HG02884 (cell line): ENCODE measurements at regions not wholly inside any gene's neighbourhood (a gene's known extent, or its start where the extent isn't known, plus 50 kb on each side); places are given as distances from the start of the nearest gene placed in this dataset.
A peak's percentile ranks its signal among the peaks of the same experiment; 100 is the strongest.
"Not testable (repeated sequence)": the region's sequence is repeated elsewhere in the genome, so short reads cannot be mapped to it uniquely, and the experiment has no call there.

Experiments
- ATAC-seq: cut with Tn5 transposase; IDR thresholded peaks from one replicate; pipeline ENCODE4 v1.9.1; 2021; ENCODE audit warnings: mild to moderate bottlenecking, moderate library complexity; ENCODE audit not compliant: unreplicated experiment

DNA sequence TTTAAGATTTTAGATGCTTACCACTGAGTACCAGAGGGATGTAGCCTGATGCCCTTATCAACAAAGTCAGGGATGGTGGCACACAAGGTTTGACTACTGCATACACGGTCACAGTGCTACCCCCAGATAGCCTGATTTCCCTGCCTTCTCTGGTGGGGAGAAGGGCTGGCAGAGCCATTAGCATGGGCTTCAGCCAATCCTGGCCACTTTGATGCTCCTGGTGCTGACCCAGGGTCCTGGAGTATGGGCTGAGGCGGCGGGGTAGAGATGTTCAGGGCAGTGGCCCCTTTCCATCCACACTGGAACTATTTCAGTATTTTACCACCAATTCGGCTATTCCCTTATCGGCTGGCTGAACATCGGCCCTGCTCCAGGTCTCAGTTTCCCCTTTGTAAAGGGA, 83.2 kb downstream of the POTEB3 start:
- not testable (repeated sequence) for ATAC-seq

DNA sequence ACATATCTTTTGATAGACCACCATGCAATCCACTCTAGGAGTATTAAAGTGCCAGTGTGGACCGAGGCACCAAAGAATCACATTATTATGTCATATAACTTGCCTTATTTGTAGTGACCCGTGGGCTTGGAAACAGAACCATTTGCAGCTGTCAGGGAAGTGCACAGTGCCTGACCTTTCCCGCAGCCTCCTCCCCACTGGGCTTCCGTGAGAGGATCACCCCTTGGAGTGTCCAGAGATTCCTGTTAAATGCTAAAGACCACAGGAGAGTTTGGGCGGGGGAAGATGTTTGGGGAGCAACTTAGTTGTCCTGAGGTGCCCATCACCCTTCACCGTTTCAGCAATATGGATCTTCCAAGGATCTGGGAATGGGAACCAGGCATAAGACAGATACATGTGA, 84.4 kb downstream of the POTEB3 start:
- not testable (repeated sequence) for ATAC-seq

DNA sequence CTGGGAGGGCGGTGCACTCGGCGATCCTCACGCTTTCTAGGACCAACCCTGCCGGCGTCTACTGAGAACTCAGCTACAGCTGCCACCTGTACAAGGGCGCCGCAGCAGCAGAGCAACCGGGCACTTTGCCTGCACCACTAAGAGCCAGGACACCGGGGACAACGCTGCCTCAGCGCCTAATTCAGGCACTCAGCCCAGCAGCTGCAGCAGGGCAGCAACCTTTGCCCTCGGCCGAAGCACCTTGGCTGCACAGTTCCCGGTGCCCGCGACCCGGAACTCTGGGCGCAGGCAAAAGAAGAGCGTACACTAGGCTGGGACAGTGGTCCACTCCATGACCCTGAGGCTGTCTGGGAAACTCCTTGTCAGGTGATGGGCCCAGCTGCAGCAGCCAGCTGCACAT, 85.7 kb downstream of the POTEB3 start:
- ATAC-seq, result not testable (repeated sequence)

DNA sequence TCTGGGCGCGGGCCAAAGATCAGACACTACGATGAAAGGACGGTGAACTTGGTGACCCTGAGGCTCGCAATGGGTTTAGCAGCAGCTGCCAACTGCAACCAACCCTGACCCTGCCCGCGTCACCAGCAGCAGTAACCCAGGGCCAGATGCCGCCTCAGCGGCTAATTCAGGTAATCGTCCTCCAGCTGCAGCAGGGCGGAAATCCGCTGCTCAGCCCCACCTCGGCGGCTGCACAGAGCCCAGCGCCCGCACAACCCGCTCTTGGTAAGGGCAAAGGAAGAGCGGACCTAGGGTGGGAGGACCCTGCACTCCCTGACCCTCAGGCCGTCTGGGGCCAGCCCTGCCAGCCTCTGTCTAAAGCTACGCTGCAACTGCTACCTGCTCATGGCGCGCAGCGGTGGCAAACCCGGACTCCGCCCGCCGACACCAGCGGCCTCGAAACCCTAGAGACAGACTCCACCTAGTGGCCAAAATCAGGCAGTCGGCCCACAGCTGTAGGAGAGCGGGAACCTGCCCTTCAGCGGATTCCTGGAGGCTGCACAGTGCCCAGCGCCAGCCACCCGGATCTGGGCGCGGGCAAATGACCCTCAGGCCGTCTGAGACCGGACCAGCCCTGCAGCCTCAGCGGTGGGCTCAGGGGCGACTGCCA, 87.5 kb downstream of the POTEB3 start:
- ATAC-seq, result not testable (repeated sequence)

DNA sequence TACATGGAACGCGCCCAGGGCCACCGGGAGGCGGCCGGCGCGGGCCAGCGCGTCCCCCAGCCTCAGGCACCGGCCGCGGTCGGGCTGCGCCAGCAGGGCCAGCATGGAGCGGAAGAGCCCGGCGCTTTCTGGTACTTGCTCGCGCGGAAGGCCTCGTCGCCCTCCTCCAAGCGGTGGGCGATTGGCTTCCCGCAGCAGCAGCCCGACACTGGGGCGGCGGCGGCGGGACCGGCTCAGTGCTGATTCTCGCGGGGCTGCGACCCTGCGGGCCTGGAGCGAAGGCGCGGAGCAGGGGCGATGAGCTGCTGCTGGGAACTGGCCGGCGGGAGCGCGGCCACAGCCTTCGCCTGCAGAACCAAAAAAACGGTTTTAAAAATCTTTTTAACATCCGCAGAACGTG, 95.3 kb downstream of the POTEB3 start:
- ATAC-seq, result not testable (repeated sequence)

DNA sequence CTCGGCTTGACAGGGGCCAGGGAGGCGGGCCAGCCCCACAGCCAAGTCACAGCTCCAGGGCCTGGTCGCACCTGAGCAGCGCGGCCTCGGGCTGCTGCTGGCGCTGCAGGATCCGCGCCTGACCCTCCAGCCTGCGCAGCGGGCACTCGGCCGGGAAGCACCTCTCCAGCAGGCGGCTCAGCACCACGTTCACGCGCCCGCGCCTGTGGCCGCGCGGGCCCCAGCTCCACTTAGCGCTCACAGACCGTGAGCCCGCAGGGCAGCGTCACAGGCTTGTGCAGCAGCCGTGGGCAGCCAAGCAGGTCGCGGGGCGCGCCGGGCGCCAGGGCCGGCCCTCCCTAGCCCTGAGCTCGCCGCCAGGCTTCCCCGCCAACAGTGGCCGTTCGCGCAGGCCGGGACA, 95.8 kb downstream of the POTEB3 start:
- ATAC-seq, result not testable (repeated sequence)

DNA sequence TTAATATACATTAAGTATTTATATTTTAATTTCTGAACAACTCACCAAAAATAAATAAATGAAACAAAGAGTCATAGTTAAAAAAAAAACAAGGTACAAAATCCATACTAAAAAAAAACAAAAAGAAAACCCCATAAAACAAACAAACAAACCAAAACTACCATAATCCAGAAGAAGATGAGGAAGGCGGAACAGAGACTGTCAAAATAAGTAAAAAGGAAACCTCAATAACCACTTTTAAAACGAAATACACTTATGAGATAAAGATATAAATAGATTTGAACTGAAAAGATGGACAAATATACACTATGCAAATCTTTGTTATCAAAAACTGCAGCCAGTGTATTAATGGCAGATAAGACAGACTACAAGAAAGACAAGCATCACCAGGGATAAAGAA, 103.3 kb downstream of the POTEB3 start:
- ATAC-seq, result not testable (repeated sequence)

DNA sequence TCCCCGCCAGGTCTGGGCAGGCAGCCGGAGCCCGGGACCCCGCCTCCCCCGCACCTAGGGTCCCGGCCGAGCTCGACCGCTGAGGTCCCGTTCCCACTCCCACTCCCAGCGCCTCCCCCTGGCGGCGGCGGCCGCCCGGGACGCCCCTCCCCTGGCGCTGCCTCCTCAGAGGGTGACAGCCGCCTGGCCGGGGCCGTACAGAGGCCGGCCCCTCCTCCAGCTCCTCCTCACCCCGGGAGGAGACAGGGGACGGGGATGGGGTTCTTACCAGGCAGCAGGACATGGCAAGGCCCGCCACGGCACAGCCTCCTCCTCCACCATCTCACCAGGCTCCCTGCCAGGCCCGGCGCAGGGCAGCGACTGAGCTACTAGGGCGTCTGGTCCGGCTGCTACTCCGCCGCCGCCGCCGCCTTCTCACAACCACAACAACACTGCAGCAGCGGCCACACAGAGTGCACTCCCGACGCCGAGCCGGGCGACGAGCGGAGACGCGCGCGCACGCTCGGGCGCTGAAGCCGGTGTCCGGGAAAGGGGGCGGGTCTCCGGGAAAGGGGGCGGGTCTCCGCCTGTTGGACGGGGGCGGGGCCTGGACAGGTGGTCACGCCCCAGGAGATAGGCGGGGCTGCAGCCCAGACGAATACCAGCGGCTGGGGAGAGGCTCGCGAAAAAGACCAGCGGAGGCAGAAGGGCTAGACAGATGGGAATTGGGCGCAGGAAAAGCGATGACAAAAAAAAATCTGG, 115.4 kb downstream of the POTEB3 start:
- ATAC-seq, result not testable (repeated sequence)

DNA sequence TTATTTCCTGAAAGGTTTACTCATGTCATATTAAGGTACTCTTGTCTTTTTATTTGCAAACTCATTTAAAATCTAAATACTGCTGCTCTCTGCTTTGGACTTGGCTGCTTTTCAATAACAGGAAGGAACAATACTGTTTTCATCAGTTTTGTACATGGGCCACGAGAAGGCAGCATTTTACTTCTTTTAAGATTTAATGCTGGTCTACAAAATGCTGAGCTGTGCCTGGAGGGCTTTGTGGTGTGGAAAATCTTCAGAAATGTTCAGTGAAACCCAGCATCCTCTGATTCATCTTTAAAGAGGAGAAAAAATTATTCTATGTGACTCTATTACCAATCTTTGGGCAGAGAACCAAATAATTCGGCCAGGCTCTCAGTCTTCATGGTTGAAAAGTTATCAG, 155.9 kb downstream of the POTEB3 start:
- peak; percentile 41 for ATAC-seq

DNA sequence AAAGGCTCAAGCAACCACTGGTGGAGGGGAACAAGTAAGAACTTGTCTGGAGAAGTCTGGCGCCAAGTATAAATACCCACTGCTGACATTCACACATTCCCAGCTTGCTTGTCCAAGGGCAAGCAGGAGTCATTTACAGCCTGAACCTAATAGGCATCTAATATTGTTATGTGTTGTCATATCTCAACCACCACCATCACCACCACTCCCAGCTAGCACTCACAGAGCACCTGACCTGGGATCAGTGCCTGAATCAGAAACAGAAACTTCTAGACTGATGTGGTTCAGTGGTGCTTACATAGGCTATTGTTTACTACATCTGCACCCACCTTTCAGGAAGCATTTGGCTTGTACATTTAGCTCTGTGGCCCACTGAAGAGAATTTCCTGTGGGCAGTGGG, 157.1 kb downstream of the POTEB3 start:
- ATAC-seq, result peak; percentile 89

DNA sequence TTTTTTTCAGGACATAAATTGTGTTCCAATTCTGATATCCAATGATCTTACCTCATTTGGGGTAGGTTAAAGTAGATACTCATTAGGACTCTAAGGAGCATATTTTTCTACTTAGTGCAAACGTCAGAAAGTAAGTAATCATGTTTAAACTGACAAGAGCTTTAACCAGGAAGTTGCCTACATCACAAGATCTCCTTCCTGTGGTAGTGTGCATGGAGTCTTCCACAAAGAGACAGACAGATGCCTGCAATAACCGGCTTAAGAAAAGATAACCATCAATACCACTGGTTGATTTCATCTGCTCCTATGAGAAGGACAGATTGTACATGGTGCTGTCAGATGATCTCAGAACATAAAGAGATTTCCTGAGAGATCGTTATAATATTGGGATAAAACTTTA, 160.0 kb downstream of the POTEB3 start:
- ATAC-seq, result not testable (repeated sequence)

DNA sequence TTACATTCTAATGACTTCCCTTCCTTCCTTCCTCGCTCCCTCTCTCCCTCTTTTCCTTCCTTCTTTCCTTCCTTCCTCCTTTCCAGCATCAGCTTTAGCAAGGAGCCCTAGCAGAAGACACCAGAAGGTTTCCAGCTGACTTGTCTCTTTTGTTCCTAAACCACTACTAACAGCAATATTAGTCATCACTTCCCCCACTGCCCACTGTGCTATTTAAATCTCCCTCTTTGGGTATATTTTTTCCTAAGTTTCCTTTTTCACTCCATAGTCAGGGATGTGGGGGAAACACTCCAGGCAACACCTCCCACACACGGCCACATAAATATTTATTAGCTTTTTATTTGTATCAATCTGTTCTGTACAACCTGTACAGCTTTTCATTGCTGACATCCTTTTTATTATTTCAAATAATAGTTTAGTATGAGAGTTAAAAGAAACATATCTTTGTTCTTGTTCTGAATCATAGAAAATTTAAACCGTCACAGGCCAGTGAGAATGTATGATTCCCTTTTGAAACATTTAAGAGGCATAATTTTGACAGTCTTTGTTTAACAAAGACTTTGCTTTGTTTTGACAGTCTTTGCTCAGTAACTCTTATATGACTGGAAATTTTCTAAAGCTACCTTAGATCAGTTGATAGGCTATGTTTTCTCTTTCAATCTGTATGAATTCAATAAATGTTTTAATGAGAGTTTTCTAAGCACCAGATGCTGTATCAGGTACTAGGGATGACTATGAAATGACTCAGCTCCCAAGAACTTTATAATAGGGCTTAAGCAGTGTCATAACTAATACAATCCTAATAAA, 167.9 kb downstream of the POTEB3 start:
- peak; percentile 68 for ATAC-seq

DNA sequence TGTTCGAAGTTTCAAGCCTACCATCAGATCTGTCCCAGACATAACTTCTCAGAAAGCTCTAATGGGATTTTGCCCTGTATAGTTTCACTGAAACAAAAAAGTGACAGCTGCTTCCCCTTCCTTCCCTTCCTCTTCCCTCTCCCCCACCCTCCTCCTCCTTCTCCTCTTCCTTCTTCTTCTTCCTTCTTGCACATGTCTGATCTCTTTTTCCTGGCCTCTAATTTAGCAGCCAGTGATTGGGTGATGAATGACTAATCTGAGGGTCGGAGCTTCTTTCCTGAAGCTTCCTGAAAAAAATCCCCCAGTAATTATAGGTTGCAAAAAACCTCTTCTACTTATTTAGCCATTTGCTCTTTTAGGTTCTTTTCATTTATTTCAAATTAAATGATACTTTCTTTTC, 168.7 kb downstream of the POTEB3 start:
- ATAC-seq, result no peak

DNA sequence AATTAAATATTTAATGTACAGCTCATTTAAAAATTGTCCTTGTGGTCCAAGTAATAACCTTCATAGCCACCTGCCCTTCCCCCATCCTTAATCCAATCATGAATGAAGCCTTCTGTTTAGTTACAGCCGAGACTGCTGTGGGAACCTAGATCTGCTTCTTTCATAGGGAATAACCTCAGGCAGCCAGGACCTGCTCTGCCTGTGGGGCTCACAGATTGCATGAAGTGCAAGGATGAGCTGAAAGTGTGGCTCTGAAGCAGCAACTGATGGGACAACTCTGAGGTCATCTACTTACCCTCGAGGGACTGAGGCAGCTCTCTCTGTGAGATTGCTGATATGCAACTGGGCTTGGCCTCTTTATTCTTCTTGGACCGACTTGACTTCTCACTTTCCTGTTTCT, 169.8 kb downstream of the POTEB3 start:
- no peak for ATAC-seq

DNA sequence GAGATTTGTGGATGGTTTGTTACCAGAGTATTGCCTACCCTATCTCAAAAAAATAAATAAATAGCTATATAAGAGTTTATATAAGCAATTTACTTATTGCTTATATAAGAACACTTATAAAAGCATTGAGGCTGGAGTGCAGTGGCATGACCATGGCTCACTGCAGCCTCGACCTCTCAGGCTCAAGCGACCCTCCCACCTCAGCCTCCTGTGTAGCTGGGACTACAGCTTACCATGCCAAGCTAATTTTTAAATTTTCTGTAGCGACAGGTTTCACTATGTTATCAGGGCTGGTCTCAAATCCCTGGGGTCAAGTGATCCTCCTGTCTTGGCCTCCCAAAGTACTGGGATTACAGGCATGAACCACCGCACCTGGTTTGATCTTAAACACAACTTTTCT, 170.6 kb downstream of the POTEB3 start:
- not testable (repeated sequence) for ATAC-seq

DNA sequence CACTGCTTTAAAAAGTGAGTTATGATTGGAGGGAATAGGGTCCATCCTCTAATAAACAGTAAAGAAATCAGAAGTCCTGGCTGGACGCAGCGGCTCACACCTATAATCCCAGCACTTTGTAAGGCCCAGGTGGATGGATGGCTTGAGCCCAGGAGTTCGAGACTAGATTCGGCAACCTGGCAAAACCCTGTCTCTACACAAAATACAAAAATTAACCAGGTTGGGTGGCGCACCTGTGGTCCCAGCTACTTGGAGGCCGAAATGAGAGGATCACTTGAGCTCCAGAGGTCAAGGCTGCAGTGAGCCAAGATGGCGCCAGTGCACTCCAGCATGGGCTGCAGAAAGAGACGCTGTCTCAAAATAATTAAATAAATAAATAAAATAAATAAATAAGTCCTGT, 171.2 kb downstream of the POTEB3 start:
- ATAC-seq, result no peak

DNA sequence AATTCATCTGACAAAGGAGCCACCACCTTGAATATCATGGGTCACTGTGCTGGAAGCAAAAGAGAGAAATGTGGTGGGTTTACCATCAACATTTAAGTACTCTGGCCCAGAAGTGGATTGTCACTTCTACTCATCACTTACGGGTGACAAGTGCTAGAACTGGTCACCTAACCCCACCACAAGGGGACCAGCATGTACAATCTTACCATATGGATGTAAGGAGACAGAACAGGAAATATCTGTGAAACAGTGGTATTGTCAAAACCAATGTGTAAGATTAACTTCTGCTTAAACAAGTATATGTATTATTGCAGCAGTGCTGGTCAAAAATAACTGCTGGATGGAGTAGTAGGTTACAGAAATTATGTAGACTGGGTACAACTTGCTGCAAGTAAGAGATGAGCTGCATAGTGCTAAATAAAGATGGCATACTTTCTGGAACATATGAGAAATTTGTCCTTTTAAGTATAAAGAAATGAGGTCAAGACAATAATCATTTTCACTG, 171.8 kb downstream of the POTEB3 start:
- no peak for ATAC-seq

DNA sequence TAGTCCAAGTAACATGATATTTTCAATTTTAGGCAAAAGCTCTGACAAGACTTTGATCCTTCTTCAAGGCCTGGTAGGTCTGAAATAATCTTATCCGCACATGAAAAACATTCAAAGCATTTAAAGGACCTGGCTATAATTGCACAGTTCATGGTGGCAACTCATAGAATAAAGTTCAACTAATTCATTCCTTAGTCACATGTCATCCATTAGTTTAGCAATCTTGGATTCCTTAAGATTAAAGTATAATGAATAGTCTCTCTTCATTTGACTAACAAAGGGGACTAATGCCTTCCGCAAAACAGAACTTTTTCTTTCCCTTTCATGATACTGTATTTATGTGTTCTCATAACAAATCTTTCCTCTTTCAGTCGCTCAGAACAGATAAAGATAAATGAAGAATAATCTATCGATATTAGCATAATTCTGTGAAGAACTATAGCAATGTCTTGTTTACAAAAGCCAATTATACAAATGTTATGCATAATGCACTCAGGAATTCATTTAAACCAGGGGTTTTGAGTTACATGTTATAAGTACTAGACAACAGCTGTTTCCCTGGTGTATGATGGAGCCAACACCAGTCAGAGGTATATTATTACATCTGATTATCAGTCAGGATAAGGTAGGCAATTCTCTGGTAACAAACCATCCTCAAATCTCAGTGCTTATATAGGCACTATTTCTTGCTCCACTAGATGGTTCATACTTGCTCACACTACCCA, 172.5 kb downstream of the POTEB3 start:
- ATAC-seq, result no peak

DNA sequence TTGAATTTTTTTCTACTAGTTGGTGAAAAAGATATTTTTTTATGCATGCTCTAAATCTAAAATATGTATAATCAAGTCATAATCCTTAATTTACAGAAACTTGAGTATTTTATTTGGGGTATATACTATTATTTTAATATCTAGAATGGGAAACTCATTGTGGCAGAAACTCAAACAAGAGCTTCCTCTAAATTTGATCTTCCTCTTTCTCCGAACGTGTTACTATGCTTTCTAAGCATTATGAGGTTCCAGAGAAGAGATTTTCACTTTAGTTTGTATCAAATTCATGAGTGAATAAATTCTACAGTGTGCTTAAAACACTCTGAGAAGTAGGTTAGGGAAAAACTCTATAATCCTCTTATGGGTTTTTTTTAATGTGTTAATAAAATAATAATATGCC, 173.1 kb downstream of the POTEB3 start:
- no peak for ATAC-seq

DNA sequence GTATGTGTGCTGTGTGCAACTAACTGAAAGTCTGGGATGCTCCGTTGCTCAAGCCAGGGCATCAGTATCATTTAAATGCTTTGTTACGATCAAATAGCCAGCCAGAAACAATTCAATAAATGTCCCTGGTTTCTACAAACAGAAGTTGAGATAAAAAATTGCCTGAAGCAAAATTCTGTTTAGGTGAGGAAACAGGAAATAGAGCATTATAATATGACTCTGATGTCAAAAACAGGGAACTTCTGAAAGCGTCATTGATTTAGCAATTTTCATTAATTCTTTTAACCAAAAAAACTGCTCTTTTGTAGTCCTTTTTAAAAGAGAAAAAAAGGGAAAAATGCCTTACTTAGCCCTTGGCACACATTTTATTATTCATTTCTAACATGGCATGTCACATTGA, 174.7 kb downstream of the POTEB3 start:
- ATAC-seq, result not testable (repeated sequence)

DNA sequence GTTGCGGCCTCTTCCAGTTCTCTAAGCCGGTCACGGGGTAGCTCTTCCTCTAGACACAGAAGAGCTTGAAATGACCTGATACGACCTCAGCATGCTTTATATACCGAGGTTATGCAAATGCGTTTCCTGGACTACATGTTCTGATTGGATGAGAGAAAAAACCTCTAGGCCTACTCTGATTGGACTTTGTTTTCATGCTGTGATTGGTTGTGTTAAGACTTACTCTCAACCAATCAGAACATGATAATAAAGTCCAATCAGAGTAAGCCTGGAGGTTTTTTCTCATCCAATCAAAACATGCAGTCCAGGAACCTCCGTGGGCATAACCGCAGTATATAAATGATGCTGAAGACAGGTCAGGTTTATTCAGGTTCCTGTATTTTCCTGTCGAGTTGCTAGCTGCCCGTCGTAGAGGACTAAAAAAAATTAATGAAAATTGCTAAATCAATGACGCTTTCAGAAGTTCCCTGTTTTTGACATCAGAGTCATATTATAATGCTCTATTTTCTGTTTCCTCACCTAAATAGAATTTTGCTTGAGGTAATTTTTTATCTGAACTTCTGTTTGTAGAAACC, 177.4 kb downstream of the POTEB3 start:
- ATAC-seq, result no peak
